ENCODE measurements at regions not wholly inside any gene's neighbourhood (a gene's known extent, or its start where the extent isn't known, plus 50 kb on each side); places are given as distances from the start of the nearest gene placed in this dataset.

GRCh38 chr11:25816411-25816810 is 515.5 kb upstream of the ANO3 start:
- TF ChIP-seq ZNF416 (CRISPR knock-in tag; IDR thresholded peaks at IDR 0.05) (no peak), FOXP1 (CRISPR knock-in tag; IDR thresholded peaks at IDR 0.05; ENCODE audit: borderline replicate concordance) (no peak), ESRRA (CRISPR knock-in tag; IDR thresholded peaks at IDR 0.05; ENCODE audit: borderline replicate concordance) (no peak), CREB1 (CRISPR knock-in tag; IDR thresholded peaks at IDR 0.05) (no peak), TCF7 (CRISPR knock-in tag; IDR thresholded peaks at IDR 0.05; ENCODE audit: low read depth) (no peak)
- TF ChIP-seq, protein P1, sequence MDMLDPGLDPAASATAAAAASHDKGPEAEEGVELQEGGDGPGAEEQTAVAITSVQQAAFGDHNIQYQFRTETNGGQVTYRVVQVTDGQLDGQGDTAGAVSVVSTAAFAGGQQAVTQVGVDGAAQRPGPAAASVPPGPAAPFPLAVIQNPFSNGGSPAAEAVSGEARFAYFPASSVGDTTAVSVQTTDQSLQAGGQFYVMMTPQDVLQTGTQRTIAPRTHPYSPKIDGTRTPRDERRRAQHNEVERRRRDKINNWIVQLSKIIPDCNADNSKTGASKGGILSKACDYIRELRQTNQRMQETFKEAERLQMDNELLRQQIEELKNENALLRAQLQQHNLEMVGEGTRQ (CRISPR knock-in tag; IDR thresholded peaks at IDR 0.05), result no peak
- TF ChIP-seq, protein P2, sequence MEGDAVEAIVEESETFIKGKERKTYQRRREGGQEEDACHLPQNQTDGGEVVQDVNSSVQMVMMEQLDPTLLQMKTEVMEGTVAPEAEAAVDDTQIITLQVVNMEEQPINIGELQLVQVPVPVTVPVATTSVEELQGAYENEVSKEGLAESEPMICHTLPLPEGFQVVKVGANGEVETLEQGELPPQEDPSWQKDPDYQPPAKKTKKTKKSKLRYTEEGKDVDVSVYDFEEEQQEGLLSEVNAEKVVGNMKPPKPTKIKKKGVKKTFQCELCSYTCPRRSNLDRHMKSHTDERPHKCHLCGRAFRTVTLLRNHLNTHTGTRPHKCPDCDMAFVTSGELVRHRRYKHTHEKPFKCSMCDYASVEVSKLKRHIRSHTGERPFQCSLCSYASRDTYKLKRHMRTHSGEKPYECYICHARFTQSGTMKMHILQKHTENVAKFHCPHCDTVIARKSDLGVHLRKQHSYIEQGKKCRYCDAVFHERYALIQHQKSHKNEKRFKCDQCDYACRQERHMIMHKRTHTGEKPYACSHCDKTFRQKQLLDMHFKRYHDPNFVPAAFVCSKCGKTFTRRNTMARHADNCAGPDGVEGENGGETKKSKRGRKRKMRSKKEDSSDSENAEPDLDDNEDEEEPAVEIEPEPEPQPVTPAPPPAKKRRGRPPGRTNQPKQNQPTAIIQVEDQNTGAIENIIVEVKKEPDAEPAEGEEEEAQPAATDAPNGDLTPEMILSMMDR (IDR thresholded peaks at IDR 0.05), result no peak
- TF ChIP-seq, protein P3, sequence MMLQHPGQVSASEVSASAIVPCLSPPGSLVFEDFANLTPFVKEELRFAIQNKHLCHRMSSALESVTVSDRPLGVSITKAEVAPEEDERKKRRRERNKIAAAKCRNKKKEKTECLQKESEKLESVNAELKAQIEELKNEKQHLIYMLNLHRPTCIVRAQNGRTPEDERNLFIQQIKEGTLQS (CRISPR knock-in tag; conservative IDR thresholded peaks at IDR 0.05), result no peak
